Fibroblast of lung (primary cell): ENCODE measurements at regions not wholly inside any gene's neighbourhood (a gene's known extent, or its start where the extent isn't known, plus 50 kb on each side); places are given as distances from the start of the nearest gene placed in this dataset.

Source experiments
- DNase-seq, 2 donors: peaks; one replicate each; pipeline versions ENCODE4 v3.0.0 to v3.0.0-alpha.2; 2010; ENCODE audit warnings: low read depth in 2 of 2
- H2AFZ ChIP-seq: 2 replicates; pipeline ENCODE4 v1.5.1; 2012; ENCODE audit warnings: low read length, control low read depth, inconsistent platforms
- H3K27ac ChIP-seq: 2 replicates; pipeline ENCODE4 v1.5.1; 2011; ENCODE audit warnings: low read length, control low read depth; ENCODE audit not compliant: insufficient read depth
- H3K27me3 ChIP-seq: 2 replicates; pipeline ENCODE4 v1.5.1; 2011; ENCODE audit warnings: mild to moderate bottlenecking, low read length; ENCODE audit not compliant: control insufficient read depth, insufficient read depth
- H3K36me3 ChIP-seq: 2 replicates; pipeline ENCODE4 v1.5.1; 2011; ENCODE audit warnings: low read length; ENCODE audit not compliant: control insufficient read depth, insufficient read depth
- H3K4me1 ChIP-seq: 2 replicates; pipeline ENCODE4 v1.5.1; 2011; ENCODE audit warnings: low read length; ENCODE audit not compliant: control insufficient read depth, insufficient read depth; ENCODE audit errors: extremely low read depth
- H3K4me2 ChIP-seq: 2 replicates; pipeline ENCODE4 v1.5.1; 2011; ENCODE audit warnings: low read length, control low read depth; ENCODE audit not compliant: insufficient read depth; ENCODE audit errors: extremely low read depth
- H3K4me3 ChIP-seq, 4 experiments: fragments of 200-600 bp in 1 of 4; sonication (generic) in 1 of 4; replicated peaks in 1 of 4; 2 replicates each; pipeline ENCODE4 v1.5.1; 2011 to 2016; ENCODE audit warnings: low read length in 4 of 4, low read depth in 3 of 4, mild to moderate bottlenecking in 3 of 4, control low read depth in 2 of 4, inconsistent platforms in 1 of 4, mixed read lengths in 1 of 4; ENCODE audit not compliant: insufficient read depth in 1 of 4; ENCODE audit errors: control extremely low read depth in 1 of 4
- H3K79me2 ChIP-seq: 2 replicates; pipeline ENCODE4 v1.5.1; 2012; ENCODE audit warnings: mild to moderate bottlenecking, low read length, inconsistent platforms; ENCODE audit not compliant: control insufficient read depth, insufficient read depth
- H3K9ac ChIP-seq: 2 replicates; pipeline ENCODE4 v1.5.1; 2011; ENCODE audit warnings: mild to moderate bottlenecking, low read length, control low read depth; ENCODE audit not compliant: insufficient read depth
- H3K9me3 ChIP-seq: 2 replicates; pipeline ENCODE4 v1.5.1; 2012; ENCODE audit warnings: low read depth, low read length; ENCODE audit not compliant: control insufficient read depth, insufficient read depth
- H4K20me1 ChIP-seq: 2 replicates; pipeline ENCODE4 v1.5.1; 2011; ENCODE audit warnings: low read length; ENCODE audit not compliant: control insufficient read depth, insufficient read depth; ENCODE audit errors: extremely low read depth
- CTCF ChIP-seq, 2 donors: IDR thresholded peaks in 1 of 2; conservative IDR thresholded peaks in 1 of 2; 1 replicate in 1 of 2; 2 replicates in 1 of 2; pipeline ENCODE4 v1.5.1; 2011 to 2012; ENCODE audit warnings: low read length in 2 of 2, control low read depth in 1 of 2, inconsistent platforms in 1 of 2, low read depth in 1 of 2, mild to moderate bottlenecking in 1 of 2
- EZH2 ChIP-seq: IDR thresholded peaks from 2 replicates; pipeline ENCODE4 v1.5.1; 2012; ENCODE audit warnings: low read length, control low read depth, mild to moderate bottlenecking; ENCODE audit errors: missing control alignments

GRCh38 chr20:40913224-40914185 lies 115.1 kb upstream of the TOP1 start:
- Histone ChIP-seq H3K4me1 (no peaks in the 10 kb centered on the region), H2AFZ (no peak overlapping the region), H3K4me2 (no peak overlapping the region), H3K79me2 (no peaks in the 10 kb centered on the region), H3K27ac (no peak overlapping the region), H3K9me3 (no peaks in the 10 kb centered on the region), H3K9ac (no peak overlapping the region), H3K4me3 (no peak overlapping the region), H3K36me3 (no peaks in the 10 kb centered on the region), H3K27me3 (no peaks in the 10 kb centered on the region), H4K20me1 (no peaks in the 10 kb centered on the region)
- no peak for DNase-seq
- no peak for TF ChIP-seq CTCF (conservative IDR thresholded peaks at IDR 0.05 in 1 of 2, IDR thresholded peaks at IDR 0.05 in 1 of 2; ENCODE audit: low read depth in 1 of 2, low read length in 2 of 2)
- no peak for TF ChIP-seq EZH2

GRCh38 chr20:40915756-40916155 lies 112.9 kb upstream of the TOP1 start:
- no peaks in the 10 kb centered on the region for H4K20me1 ChIP-seq
- no peak for DNase-seq
- no peak overlapping the region for H3K4me2 ChIP-seq
- no peaks in the 10 kb centered on the region for H3K36me3 ChIP-seq
- H2AFZ ChIP-seq, result no peak overlapping the region
- no peaks in the 10 kb centered on the region for H3K27me3 ChIP-seq
- no peaks in the 10 kb centered on the region for H3K4me1 ChIP-seq
- H3K9ac ChIP-seq, result no peak overlapping the region
- H3K79me2 ChIP-seq, result no peaks in the 10 kb centered on the region
- no peak overlapping the region for H3K27ac ChIP-seq
- no peaks in the 10 kb centered on the region for H3K9me3 ChIP-seq
- no peak for TF ChIP-seq CTCF (conservative IDR thresholded peaks at IDR 0.05 in 1 of 2, IDR thresholded peaks at IDR 0.05 in 1 of 2; ENCODE audit: low read depth in 1 of 2, low read length in 2 of 2)
- no peak for TF ChIP-seq EZH2
- no peak overlapping the region for H3K4me3 ChIP-seq

GRCh38 chr20:40916276-40916675 lies 112.3 kb upstream of the TOP1 start:
- Histone ChIP-seq H3K27me3 (no peaks in the 10 kb centered on the region), H3K4me3 (no peak overlapping the region), H3K9ac (no peak overlapping the region), H3K4me2 (no peak overlapping the region), H3K27ac (no peak overlapping the region), H3K4me1 (no peaks in the 10 kb centered on the region), H3K79me2 (no peaks in the 10 kb centered on the region), H3K36me3 (no peaks in the 10 kb centered on the region), H3K9me3 (no peaks in the 10 kb centered on the region), H2AFZ (no peak overlapping the region), H4K20me1 (no peaks in the 10 kb centered on the region)
- no peak for DNase-seq
- TF ChIP-seq EZH2, result no peak
- TF ChIP-seq CTCF (conservative IDR thresholded peaks at IDR 0.05 in 1 of 2, IDR thresholded peaks at IDR 0.05 in 1 of 2; ENCODE audit: low read depth in 1 of 2, low read length in 2 of 2), result no peak
